Mesodermal cell (in vitro differentiated cells): ENCODE measurements at regions not wholly inside any gene's neighbourhood (a gene's known extent, or its start where the extent isn't known, plus 50 kb on each side); places are given as distances from the start of the nearest gene placed in this dataset.

Experiments used
- H3K27ac ChIP-seq: 2 replicates; pipeline ENCODE4 v1.7.0; 2013; ENCODE audit warnings: mild to moderate bottlenecking, low read depth, low read length, moderate library complexity; ENCODE audit not compliant: severe bottlenecking
- H3K36me3 ChIP-seq: 2 replicates; pipeline ENCODE4 v1.7.1; 2013; ENCODE audit warnings: mild to moderate bottlenecking, low read length, moderate library complexity; ENCODE audit not compliant: control insufficient read depth, insufficient read depth
- H3K4me1 ChIP-seq: one replicate; pipeline ENCODE4 v1.7.1; 2013; ENCODE audit warnings: mild to moderate bottlenecking, low read length; ENCODE audit not compliant: insufficient read depth, control insufficient read depth, poor library complexity, severe bottlenecking
- H3K4me3 ChIP-seq: 2 replicates; pipeline ENCODE4 v1.7.0; 2013; ENCODE audit warnings: low read length, control low read depth, mild to moderate bottlenecking; ENCODE audit not compliant: insufficient read depth, poor library complexity, severe bottlenecking; ENCODE audit errors: extremely low read depth
- H3K9me3 ChIP-seq: 2 replicates; pipeline ENCODE4 v1.7.1; 2013; ENCODE audit warnings: mild to moderate bottlenecking, low read length, moderate library complexity; ENCODE audit not compliant: control insufficient read depth
- WGBS, 2 experiments: methylation state at CpG; one replicate each; pipeline ENCODE4 v1.1.5; 2013; ENCODE audit warnings: missing lambda C conversion rate in 2 of 2; ENCODE audit not compliant: insufficient coverage in 2 of 2; 5-methylcytosine and 5-hydroxymethylcytosine counted together

DNA sequence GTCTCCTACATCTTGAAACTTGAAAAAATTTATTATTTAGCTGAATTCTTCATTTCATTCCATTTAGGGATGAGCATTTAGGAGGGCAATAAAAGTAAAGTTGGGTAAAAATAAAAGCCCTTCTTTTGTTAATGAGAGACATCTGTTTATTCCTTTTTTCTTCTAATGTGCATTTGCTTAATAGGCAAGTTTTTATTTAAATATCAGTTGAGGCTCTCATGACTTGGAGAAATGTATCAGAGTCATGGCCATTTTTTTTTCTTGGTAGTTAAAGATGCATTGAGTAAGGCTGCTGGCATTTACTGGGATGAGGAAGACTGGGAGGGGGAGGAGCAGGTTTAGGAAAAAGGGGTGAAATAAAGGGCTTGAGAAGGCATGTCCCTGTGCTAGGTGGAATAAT, 609.9 kb upstream of the TMEM132C start:
- Histone ChIP-seq H3K36me3 (no peaks in the 10 kb centered on the region), H3K4me3 (no peak overlapping the region), H3K9me3 (no peaks in the 10 kb centered on the region), H3K27ac (no peak overlapping the region), H3K4me1 (no peaks in the 10 kb centered on the region)

DNA sequence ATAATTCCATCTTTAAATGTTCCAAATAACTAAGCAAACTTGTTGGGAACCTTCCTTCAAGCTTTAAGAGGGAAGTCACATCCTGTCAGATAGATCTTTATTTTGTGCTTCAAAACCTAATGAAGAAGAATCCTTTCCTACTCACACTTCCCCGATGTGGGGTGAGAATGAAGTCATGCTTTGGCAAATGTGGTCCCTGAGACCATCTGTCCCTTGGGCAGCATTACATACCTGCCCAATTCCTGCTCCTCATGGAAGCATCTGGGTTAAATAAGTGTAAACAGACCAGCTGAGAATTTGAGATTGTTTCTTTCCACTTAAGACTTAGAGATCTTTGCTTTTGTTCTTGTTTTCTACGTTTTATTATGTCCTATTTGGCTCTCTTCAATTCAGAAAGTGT, 606.0 kb upstream of the TMEM132C start:
- Histone ChIP-seq H3K9me3 (no peaks in the 10 kb centered on the region), H3K27ac (no peak overlapping the region), H3K4me1 (no peaks in the 10 kb centered on the region), H3K36me3 (no peaks in the 10 kb centered on the region), H3K4me3 (no peak overlapping the region)
- WGBS, 2 experiments = 100% methylated on average over 1 of the region's 2 CpGs; no CpG with 5 or more reads in 1 of the 2 experiments

DNA sequence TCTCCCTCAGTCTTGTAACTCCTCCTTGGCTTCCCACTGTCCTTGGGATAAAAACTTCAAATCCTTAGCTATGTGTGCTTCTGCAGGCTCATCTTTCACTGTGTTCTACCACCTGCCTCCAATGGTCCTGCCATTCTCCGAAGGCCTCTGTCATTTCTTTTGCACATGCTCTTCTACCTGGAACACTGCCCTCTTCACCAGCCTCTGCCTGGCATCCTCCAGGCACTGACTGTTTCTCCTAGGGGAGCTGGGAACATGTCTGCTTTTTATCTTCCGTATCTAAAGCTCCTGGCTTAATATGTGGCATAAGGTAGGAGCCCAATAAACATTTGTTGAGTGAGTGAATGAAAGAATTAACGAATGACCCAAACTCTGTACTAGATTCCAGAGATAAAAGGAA, 603.3 kb upstream of the TMEM132C start:
- H3K4me1 ChIP-seq = no peaks in the 10 kb centered on the region
- H3K4me3 ChIP-seq = no peak overlapping the region
- no peak overlapping the region for H3K27ac ChIP-seq
- no peaks in the 10 kb centered on the region for H3K9me3 ChIP-seq
- H3K36me3 ChIP-seq = no peaks in the 10 kb centered on the region
- WGBS, 2 experiments = 70 to 96% methylated on average over 2 to 3 of the region's 3 CpGs

DNA sequence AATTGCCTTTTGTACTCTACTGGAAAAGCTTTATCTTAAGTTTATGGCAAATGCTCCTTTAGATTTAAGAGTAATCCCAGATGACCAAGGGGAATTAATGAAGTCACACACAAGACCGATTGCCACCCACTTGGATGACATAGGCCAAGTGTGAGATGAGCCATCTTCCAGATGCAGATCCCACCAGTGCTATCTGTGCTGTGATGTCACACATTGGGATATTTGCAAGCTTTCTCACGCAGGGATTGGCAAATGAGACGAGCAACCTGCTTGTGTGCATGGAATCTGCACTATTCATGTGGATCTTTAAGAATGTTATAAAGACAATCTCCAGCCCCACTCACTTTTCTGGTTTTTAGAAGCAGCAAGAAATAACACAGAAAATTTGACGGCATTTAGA, 602.1 kb upstream of the TMEM132C start:
- Histone ChIP-seq H3K4me1 (no peaks in the 10 kb centered on the region), H3K36me3 (no peaks in the 10 kb centered on the region), H3K9me3 (no peaks in the 10 kb centered on the region), H3K27ac (no peak overlapping the region), H3K4me3 (no peak overlapping the region)
- WGBS, 2 experiments = 86 to 88% methylated on average over 2 to 3 of the region's 4 CpGs

DNA sequence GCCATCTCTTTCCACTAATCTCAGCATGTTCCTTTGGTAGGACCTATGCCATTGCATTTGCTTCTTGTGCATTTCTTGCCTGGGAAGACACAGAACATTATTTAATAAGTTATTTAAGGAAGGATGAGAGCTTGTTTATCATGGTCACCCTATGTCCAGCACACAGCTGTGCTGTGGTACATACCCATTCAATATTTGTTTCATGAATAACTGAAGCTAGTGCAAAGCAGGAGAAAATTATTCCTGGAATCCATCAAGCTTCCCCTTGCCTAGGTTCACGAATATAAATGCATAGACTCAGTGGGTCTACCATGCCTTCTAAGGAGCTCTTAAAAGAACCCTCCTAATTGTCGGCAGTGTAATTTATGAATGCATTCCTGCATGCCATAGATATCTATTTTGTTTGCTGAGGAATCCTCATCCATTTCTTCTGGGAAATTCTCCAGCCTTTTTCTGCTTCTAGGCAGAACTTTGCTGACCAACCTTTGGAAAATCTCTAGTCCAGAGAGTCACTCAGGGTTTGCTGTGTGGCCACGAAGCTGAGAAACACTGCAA, 599.8 kb upstream of the TMEM132C start:
- no peaks in the 10 kb centered on the region for H3K36me3 ChIP-seq
- no peak overlapping the region for H3K4me3 ChIP-seq
- no peak overlapping the region for H3K27ac ChIP-seq
- H3K9me3 ChIP-seq = no peaks in the 10 kb centered on the region
- no peaks in the 10 kb centered on the region for H3K4me1 ChIP-seq
- 80 to 86% methylated on average over 2 to 3 of the region's 3 CpGs for WGBS, 2 experiments

DNA sequence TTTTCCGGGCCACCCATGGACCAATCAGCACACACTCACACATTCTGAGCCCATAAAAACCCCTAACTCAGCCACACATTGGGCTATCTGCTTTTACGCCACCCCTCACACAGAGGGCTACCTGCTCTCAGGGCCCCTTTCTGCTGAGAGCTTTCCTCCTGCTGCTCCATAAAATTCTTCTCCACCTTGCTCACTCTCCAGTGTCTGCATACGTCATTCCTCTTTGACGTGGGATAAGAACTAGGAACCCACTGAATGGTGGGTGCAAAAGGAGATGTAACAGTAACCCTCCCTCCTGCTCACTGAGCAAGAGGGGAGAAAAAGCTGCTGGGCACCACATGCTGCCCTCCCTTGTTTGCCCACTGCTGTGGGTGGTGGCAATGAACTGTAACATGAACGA, 596.7 kb upstream of the TMEM132C start:
- 70 to 94% methylated on average over 2 to 3 of the region's 5 CpGs for WGBS, 2 experiments
- Histone ChIP-seq H3K4me1 (no peaks in the 10 kb centered on the region), H3K4me3 (no peak overlapping the region), H3K9me3 (no peaks in the 10 kb centered on the region), H3K27ac (no peak overlapping the region), H3K36me3 (no peaks in the 10 kb centered on the region)

DNA sequence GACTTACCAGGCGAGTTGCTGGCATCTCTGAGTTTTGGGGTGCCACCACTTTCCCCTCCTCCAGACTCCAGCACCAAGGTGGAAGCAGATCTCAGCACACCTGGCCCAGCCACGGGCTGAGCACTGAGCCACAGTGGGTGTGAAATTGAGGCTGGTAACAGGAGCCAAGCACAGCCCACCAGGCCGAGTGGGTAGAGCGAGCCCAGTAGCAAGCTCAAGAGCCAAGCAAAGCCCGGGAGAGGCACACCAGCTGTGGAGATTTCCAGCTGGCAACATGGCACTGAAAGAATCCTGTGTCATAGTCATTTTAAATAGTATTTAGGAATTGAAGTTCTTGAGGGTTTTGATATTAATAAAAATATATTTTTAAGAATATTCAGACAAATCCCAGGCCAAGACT, 596.2 kb upstream of the TMEM132C start:
- H3K9me3 ChIP-seq = no peaks in the 10 kb centered on the region
- H3K27ac ChIP-seq = no peak overlapping the region
- H3K36me3 ChIP-seq = no peaks in the 10 kb centered on the region
- H3K4me3 ChIP-seq = no peak overlapping the region
- whole genome bisulfite sequencing, 2 experiments = 92 to 94% methylated on average over 2 to 5 of the region's 5 CpGs
- H3K4me1 ChIP-seq = no peaks in the 10 kb centered on the region

DNA sequence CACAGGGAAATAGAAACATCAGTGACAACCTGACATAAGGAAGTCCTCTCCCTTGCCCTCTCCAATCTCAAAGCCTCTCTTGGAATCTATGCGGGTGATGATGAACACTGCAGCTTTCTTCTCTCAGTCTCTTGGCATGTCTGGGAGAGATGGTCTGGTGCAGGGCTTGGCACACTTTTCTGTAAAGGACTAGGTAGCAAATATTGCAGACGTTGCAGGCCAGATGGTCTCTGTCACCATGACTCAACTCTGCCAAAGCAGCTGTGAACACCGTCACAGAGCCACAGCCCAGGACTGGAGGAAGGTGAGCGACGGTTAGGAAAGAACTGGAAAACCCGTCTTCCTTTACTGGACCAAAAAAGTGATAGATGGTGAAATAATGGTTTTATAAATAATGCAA, 591.0 kb upstream of the TMEM132C start:
- WGBS, 2 experiments = 90 to 96% methylated on average over 2 to 5 of the region's 6 CpGs
- no peaks in the 10 kb centered on the region for H3K9me3 ChIP-seq
- no peak overlapping the region for H3K27ac ChIP-seq
- no peaks in the 10 kb centered on the region for H3K36me3 ChIP-seq
- no peak overlapping the region for H3K4me3 ChIP-seq
- no peaks in the 10 kb centered on the region for H3K4me1 ChIP-seq

DNA sequence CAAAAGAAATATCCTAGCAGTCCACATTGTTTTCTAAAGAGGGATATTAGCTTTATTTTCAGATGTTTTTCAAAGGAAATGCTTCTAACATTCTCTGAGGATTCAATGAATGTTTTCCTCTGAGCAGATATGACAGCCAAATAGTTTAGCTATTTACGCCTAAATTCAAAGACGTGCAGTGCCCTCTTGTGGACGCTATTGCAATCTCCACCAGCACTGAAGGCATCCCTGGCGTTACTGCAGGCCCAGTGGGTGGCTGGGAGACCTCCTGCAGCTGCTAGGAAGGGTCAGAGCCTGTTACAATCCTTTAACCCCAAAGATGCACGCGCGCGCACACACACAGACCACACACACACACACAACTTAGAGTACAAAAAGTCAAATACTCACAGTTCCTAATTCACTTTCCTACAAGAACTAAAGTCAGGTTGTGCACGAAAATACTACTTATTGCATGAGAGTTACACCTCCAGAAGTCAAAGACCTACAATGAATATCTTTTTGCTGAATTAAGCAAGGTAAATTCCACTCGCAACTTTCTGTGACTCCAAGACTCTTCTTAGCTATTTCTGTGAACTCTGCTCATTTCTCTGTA, 589.3 kb upstream of the TMEM132C start:
- no peaks in the 10 kb centered on the region for H3K4me1 ChIP-seq
- no peaks in the 10 kb centered on the region for H3K9me3 ChIP-seq
- 4 to 20% methylated on average over 8 to 10 of the region's 10 CpGs for WGBS, 2 experiments
- no peaks in the 10 kb centered on the region for H3K36me3 ChIP-seq
- no peak overlapping the region for H3K27ac ChIP-seq
- H3K4me3 ChIP-seq = no peak overlapping the region

DNA sequence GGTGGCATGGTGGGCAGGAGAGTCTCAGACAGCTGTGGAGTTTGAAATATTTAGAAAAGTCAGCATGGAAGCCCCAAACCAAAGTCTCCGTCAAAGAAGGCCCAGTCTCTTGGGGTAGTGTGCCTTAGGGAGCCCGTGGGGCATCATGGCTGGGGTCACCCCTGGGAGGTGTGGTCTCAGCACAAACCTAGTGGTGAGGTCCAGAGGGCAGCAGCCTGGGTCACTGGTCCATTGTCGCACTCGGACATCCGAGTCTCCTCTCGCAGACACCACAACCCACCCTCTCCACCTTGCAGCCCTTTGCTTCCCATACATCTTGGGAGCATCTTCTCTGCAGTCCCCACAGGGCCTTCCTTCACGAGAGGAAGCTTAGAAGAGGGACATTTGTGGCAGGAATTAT, 588.0 kb upstream of the TMEM132C start:
- no peaks in the 10 kb centered on the region for H3K4me1 ChIP-seq
- no peak overlapping the region for H3K27ac ChIP-seq
- no peaks in the 10 kb centered on the region for H3K36me3 ChIP-seq
- 100% methylated on average over 2 of the region's 7 CpGs for WGBS, 2 experiments
- no peaks in the 10 kb centered on the region for H3K9me3 ChIP-seq
- no peak overlapping the region for H3K4me3 ChIP-seq

DNA sequence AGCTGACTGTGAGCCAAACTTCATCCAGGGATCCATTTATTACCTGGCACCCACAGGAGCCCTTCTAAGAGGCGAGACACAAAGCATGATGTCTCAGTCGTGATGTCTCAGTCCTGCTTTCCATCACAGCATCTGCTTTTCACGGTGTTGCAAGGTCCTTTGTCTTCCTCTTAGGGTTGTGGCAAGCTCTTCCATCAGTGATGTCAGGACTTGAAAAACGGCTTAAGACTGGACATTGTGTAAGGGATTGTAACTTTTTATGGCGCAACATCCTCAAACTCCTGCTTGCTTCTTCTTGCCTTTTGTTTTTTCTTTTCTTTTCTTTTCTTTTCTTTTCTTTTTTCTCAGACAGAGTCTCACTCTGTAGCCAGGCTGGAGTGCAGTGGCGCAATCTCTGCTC, 586.5 kb upstream of the TMEM132C start:
- Histone ChIP-seq H3K36me3 (no peaks in the 10 kb centered on the region), H3K27ac (no peak overlapping the region), H3K4me1 (no peaks in the 10 kb centered on the region), H3K9me3 (no peaks in the 10 kb centered on the region), H3K4me3 (no peak overlapping the region)
- 91 to 94% methylated on average over 4 to 5 of the region's 6 CpGs for WGBS, 2 experiments
